Smooth muscle cell (in vitro differentiated cells): ENCODE measurements at regions not wholly inside any gene's neighbourhood (a gene's known extent, or its start where the extent isn't known, plus 50 kb on each side); places are given as distances from the start of the nearest gene placed in this dataset.

Experiments
- DNase-seq: peaks from one replicate; lab custom pipeline; 2025; ENCODE audit not compliant: unreplicated experiment; lab: John Stamatoyannopoulos, UW
- H2AFZ ChIP-seq: fragments of 200-600 bp; sonication (generic); 2 replicates; pipeline ENCODE4 v1.6.0; 2016; ENCODE audit warnings: antibody characterized with exemption, low read depth, mild to moderate bottlenecking
- H3F3A ChIP-seq: fragments of 200-600 bp; sonication (generic); 2 replicates; pipeline ENCODE4 v1.6.0; 2017; ENCODE audit warnings: antibody characterized with exemption, low read depth
- H3K27ac ChIP-seq: fragments of 200-600 bp; sonication (generic); 2 replicates; pipeline ENCODE4 v1.5.1; 2016; ENCODE audit warnings: low read depth, mild to moderate bottlenecking
- H3K27me3 ChIP-seq: fragments of 200-600 bp; sonication (generic); 2 replicates; pipeline ENCODE4 v1.6.1; 2016; ENCODE audit warnings: low read depth, mild to moderate bottlenecking
- H3K36me3 ChIP-seq: fragments of 200-600 bp; sonication (generic); 2 replicates; pipeline ENCODE4 v1.5.1; 2016; ENCODE audit warnings: low read depth
- H3K4me1 ChIP-seq: fragments of 200-600 bp; sonication (generic); 2 replicates; pipeline ENCODE4 v1.5.1; 2016; ENCODE audit warnings: low read depth
- H3K4me2 ChIP-seq: fragments of 200-600 bp; sonication (generic); 2 replicates; pipeline ENCODE4 v1.6.0; 2016; ENCODE audit warnings: mild to moderate bottlenecking
- H3K4me3 ChIP-seq: fragments of 200-600 bp; sonication (generic); 2 replicates; pipeline ENCODE4 v1.5.1; 2016; ENCODE audit warnings: mild to moderate bottlenecking
- H3K79me2 ChIP-seq: fragments of 200-600 bp; sonication (generic); 2 replicates; pipeline ENCODE4 v1.6.0; 2016; ENCODE audit warnings: low read depth, mild to moderate bottlenecking
- H3K9ac ChIP-seq: fragments of 200-600 bp; sonication (generic); 2 replicates; pipeline ENCODE4 v1.6.0; 2016; ENCODE audit warnings: low read depth
- H3K9me3 ChIP-seq: fragments of 200-600 bp; sonication (generic); replicated peaks from 2 replicates; pipeline ENCODE4 v1.5.1; 2016; ENCODE audit warnings: low read depth
- H4K20me1 ChIP-seq: fragments of 200-600 bp; sonication (generic); 2 replicates; pipeline ENCODE4 v1.6.0; 2016; ENCODE audit warnings: low read depth
- CTCF ChIP-seq: fragments of 200-600 bp; sonication (generic); IDR thresholded peaks from 2 replicates; pipeline ENCODE4 v1.5.1; 2017; ENCODE audit warnings: borderline replicate concordance, mild to moderate bottlenecking, antibody characterized with exemption; ENCODE audit not compliant: insufficient read depth, poor library complexity, severe bottlenecking
- WGBS: methylation state at CpG from one replicate; pipeline ENCODE4 v1.1.7; 2016; ENCODE audit warnings: low lambda C conversion rate; 5-methylcytosine and 5-hydroxymethylcytosine counted together

GRCh38 chr6:33952016-33952415, 148.2 kb upstream of the MLN start:
- Histone ChIP-seq H2AFZ (no peak overlapping the region), H3K79me2 (no peaks in the 10 kb centered on the region), H3K4me1 (no peaks in the 10 kb centered on the region), H3K4me3 (no peak overlapping the region), H3K9ac (no peak overlapping the region), H3K36me3 (no peaks in the 10 kb centered on the region), H3K27me3 (peaks cover 19% of the 10 kb centered on the region), H3K4me2 (no peak overlapping the region), H3K9me3 (no peaks in the 10 kb centered on the region), H4K20me1 (no peaks in the 10 kb centered on the region), H3F3A (no peaks in the 10 kb centered on the region), H3K27ac (no peak overlapping the region)
- DNase-seq: no peak
- 93% methylated on average over 4 of the region's 4 CpGs for WGBS
- TF ChIP-seq CTCF: no peak

GRCh38 chr6:33950891-33951889, 147.4 kb upstream of the MLN start:
- no peak overlapping the region for H3K4me3 ChIP-seq
- H3K27me3 ChIP-seq: peaks cover 19% of the 10 kb centered on the region

GRCh38 chr6:33950472-33950881, 146.7 kb upstream of the MLN start:
- no peaks in the 10 kb centered on the region for H3K36me3 ChIP-seq
- WGBS: 76% methylated on average over 2 of the region's 2 CpGs
- H3K9me3 ChIP-seq: no peaks in the 10 kb centered on the region
- peaks cover 19% of the 10 kb centered on the region for H3K27me3 ChIP-seq
- no peaks in the 10 kb centered on the region for H3K4me1 ChIP-seq
- no peak overlapping the region for H3K27ac ChIP-seq
- H3K4me2 ChIP-seq: no peak overlapping the region
- H4K20me1 ChIP-seq: no peaks in the 10 kb centered on the region
- no peak overlapping the region for H3K9ac ChIP-seq
- DNase-seq: no peak
- H3F3A ChIP-seq: no peaks in the 10 kb centered on the region
- no peaks in the 10 kb centered on the region for H3K79me2 ChIP-seq
- H2AFZ ChIP-seq: no peak overlapping the region
- TF ChIP-seq CTCF: no peak
- H3K4me3 ChIP-seq: no peak overlapping the region

More at GRCh38 chr6:33950891-33951889, 147.4 kb upstream of the MLN start:
- Histone ChIP-seq H3K4me1 (no peaks in the 10 kb centered on the region), H4K20me1 (no peaks in the 10 kb centered on the region), H3K9me3 (no peaks in the 10 kb centered on the region), H3F3A (no peaks in the 10 kb centered on the region), H2AFZ (no peak overlapping the region), H3K4me2 (no peak overlapping the region), H3K36me3 (no peaks in the 10 kb centered on the region), H3K79me2 (no peaks in the 10 kb centered on the region), H3K9ac (no peak overlapping the region), H3K27ac (no peak overlapping the region)
- TF ChIP-seq CTCF: no peak
- no peak for DNase-seq
- 87% methylated on average over 23 of the region's 25 CpGs for WGBS
